HepG2 (cell line): ENCODE measurements at regions not wholly inside any gene's neighbourhood (a gene's known extent, or its start where the extent isn't known, plus 50 kb on each side); places are given as distances from the start of the nearest gene placed in this dataset.

ENCODE experiments used
- ARID5B ChIP-seq: IDR thresholded peaks from 2 replicates; pipeline ENCODE4 v1.4.0; 2020; ENCODE audit warnings: mild to moderate bottlenecking, missing genetic modification reagents
- E2F1 ChIP-seq: sonication (generic); formaldehyde crosslinking; IDR thresholded peaks from 2 replicates; pipeline ENCODE4 v1.5.0; 2020; ENCODE audit warnings: missing genetic modification reagents
- EP300 ChIP-seq, 3 experiments: sonication (generic) in 1 of 3; formaldehyde crosslinking in 1 of 3; IDR thresholded peaks; 2 replicates each; pipeline versions ENCODE4 v1.5.1 to v1.6.1; 2011 to 2020; ENCODE audit warnings: low read depth in 2 of 3, low read length in 2 of 3, borderline replicate concordance in 1 of 3, improper control_type of control experiment in 1 of 3, mild to moderate bottlenecking in 1 of 3, missing genetic modification reagents in 1 of 3, moderate library complexity in 1 of 3
- ISX ChIP-seq: sonication (generic); formaldehyde crosslinking; conservative IDR thresholded peaks from 2 replicates; pipeline ENCODE4 v1.5.0; 2020; ENCODE audit warnings: missing genetic modification reagents
- JUND ChIP-seq: sonication (generic); formaldehyde crosslinking; IDR thresholded peaks from 2 replicates; pipeline ENCODE4 v1.8.0; 2022; ENCODE audit warnings: mild to moderate bottlenecking, missing genetic modification reagents
- NFIC ChIP-seq: IDR thresholded peaks from 2 replicates; pipeline ENCODE4 v1.6.1; 2012; ENCODE audit warnings: mild to moderate bottlenecking, low read length, inconsistent platforms
- RAD51 ChIP-seq: fragments of 450-650 bp; IDR thresholded peaks from 2 replicates; pipeline ENCODE4 v1.6.1; 2016; ENCODE audit warnings: borderline replicate concordance
- SMC3 ChIP-seq: IDR thresholded peaks from 2 replicates; pipeline ENCODE4 v1.6.1; 2011; ENCODE audit warnings: low read length, improper control_type of control experiment
- ZBTB8A ChIP-seq: sonication (generic); formaldehyde crosslinking; IDR thresholded peaks from 2 replicates; pipeline ENCODE4 v1.4.0; 2020; ENCODE audit warnings: mild to moderate bottlenecking, low read depth, missing genetic modification reagents, borderline replicate concordance
- ZFX ChIP-seq: sonication (generic); formaldehyde crosslinking; IDR thresholded peaks from 2 replicates; pipeline ENCODE4 v1.4.0; 2020; ENCODE audit warnings: mild to moderate bottlenecking, low read depth, missing genetic modification reagents, moderate library complexity
- ZNF10 ChIP-seq: sonication (generic); formaldehyde crosslinking; IDR thresholded peaks from 2 replicates; pipeline ENCODE4 v1.4.0; 2020; ENCODE audit warnings: mild to moderate bottlenecking, low read depth, missing genetic modification reagents, borderline replicate concordance
- ZNF563 ChIP-seq: sonication (generic); formaldehyde crosslinking; IDR thresholded peaks from 2 replicates; pipeline ENCODE4 v1.8.0; 2022; ENCODE audit warnings: mild to moderate bottlenecking, moderate library complexity, missing genetic modification reagents
- ZNF609 ChIP-seq: sonication (generic); formaldehyde crosslinking; IDR thresholded peaks from 2 replicates; pipeline ENCODE4 v1.4.0; 2020; ENCODE audit warnings: mild to moderate bottlenecking, missing genetic modification reagents, borderline replicate concordance

GRCh38 chr15:26028086-26028740 is 165.1 kb upstream of the ATP10A start:
- TF ChIP-seq EP300 (IDR thresholded peaks at IDR 0.05; ENCODE audit: low read depth in 2 of 2, low read length in 2 of 2), result no peak
- TF ChIP-seq EP300 (CRISPR knock-in tag; IDR thresholded peaks at IDR 0.05; ENCODE audit: borderline replicate concordance), result no peak
- TF ChIP-seq ZNF10 (CRISPR knock-in tag), result no peak
- TF ChIP-seq ZBTB8A (CRISPR knock-in tag), result no peak
- no peak for TF ChIP-seq RAD51
- TF ChIP-seq ARID5B (CRISPR knock-in tag), result no peak
- no peak for TF ChIP-seq ZNF563
- TF ChIP-seq ZFX (CRISPR knock-in tag), result no peak
- TF ChIP-seq SMC3, result no peak
- no peak for TF ChIP-seq ZNF609
- TF ChIP-seq NFIC, result no peak
- no peak for TF ChIP-seq ISX (CRISPR knock-in tag)
- no peak for TF ChIP-seq JUND (CRISPR knock-in tag)
- no peak for TF ChIP-seq E2F1 (CRISPR knock-in tag)
